ENCODE measurements at regions not wholly inside any gene's neighbourhood (a gene's known extent, or its start where the extent isn't known, plus 50 kb on each side); places are given as distances from the start of the nearest gene placed in this dataset.
A peak's percentile ranks its signal among the peaks of the same experiment; 100 is the strongest.
"Not testable (repeated sequence)": the region's sequence is repeated elsewhere in the genome, so short reads cannot be mapped to it uniquely, and the experiment has no call there.

- not testable (repeated sequence) for DNase-seq
Measured at GRCh38 chr17:45586651-45586934, 96.1 kb upstream of the PLEKHM1 start.

GRCh38 chr17:45592433-45592923 is 102.0 kb upstream of the PLEKHM1 start:
- peak; percentile 34 for DNase-seq

- not testable (repeated sequence) for DNase-seq
Measured at GRCh38 chr17:45596347-45596746, 105.8 kb upstream of the PLEKHM1 start.

- DNase-seq: not testable (repeated sequence)
Measured at GRCh38 chr17:45600052-45601012, 109.8 kb upstream of the PLEKHM1 start.

GRCh38 chr17:45601013-45601412 is 110.5 kb upstream of the PLEKHM1 start:
- DNase-seq: not testable (repeated sequence)

GRCh38 chr17:45601605-45602539 is 111.4 kb upstream of the PLEKHM1 start:
- not testable (repeated sequence) for DNase-seq

- not testable (repeated sequence) for DNase-seq
Measured at GRCh38 chr17:45605751-45606150, 115.2 kb upstream of the PLEKHM1 start.

GRCh38 chr17:45619984-45620405 is 129.5 kb upstream of the PLEKHM1 start:
- peak; percentile 69 for DNase-seq

- not testable (repeated sequence) for DNase-seq
Measured at GRCh38 chr17:45620468-45620867, 129.9 kb upstream of the PLEKHM1 start.

GRCh38 chr17:45621087-45621486 is 130.6 kb upstream of the PLEKHM1 start:
- not testable (repeated sequence) for DNase-seq

GRCh38 chr17:45622295-45622694 is 131.8 kb upstream of the PLEKHM1 start:
- DNase-seq: not testable (repeated sequence)

- no peak for DNase-seq
Measured at GRCh38 chr17:45628019-45628418, 137.5 kb upstream of the PLEKHM1 start.

GRCh38 chr17:45631941-45632340 is 141.4 kb upstream of the PLEKHM1 start:
- DNase-seq: no peak

GRCh38 chr17:45639297-45639849 is 144.7 kb upstream of the CRHR1 start:
- DNase-seq: no peak

- DNase-seq: peak; percentile 19
Measured at GRCh38 chr17:45640141-45640850, 143.8 kb upstream of the CRHR1 start.

- no peak for DNase-seq
Measured at GRCh38 chr17:45641541-45641940, 142.6 kb upstream of the CRHR1 start.

- no peak for DNase-seq
Measured at GRCh38 chr17:45643591-45643990, 140.5 kb upstream of the CRHR1 start.

GRCh38 chr17:45644637-45645036 is 139.5 kb upstream of the CRHR1 start:
- DNase-seq: not testable (repeated sequence)

- DNase-seq: no peak
Measured at GRCh38 chr17:45645330-45645729, 138.8 kb upstream of the CRHR1 start.

GRCh38 chr17:45646288-45646988 is 137.7 kb upstream of the CRHR1 start:
- no peak for DNase-seq

GRCh38 chr17:45648642-45649041 is 135.5 kb upstream of the CRHR1 start:
- no peak for DNase-seq

All from right kidney (tissue), 1 donor.